IMR-90 (cell line): ENCODE measurements at regions not wholly inside any gene's neighbourhood (a gene's known extent, or its start where the extent isn't known, plus 50 kb on each side); places are given as distances from the start of the nearest gene placed in this dataset.

ENCODE experiments used
- CHD1 ChIP-seq: IDR thresholded peaks from 2 replicates; pipeline ENCODE4 v1.6.1; 2012; ENCODE audit warnings: low read depth, low read length, improper control_type of control experiment
- CTCF ChIP-seq: conservative IDR thresholded peaks from 2 replicates; pipeline ENCODE4 v1.5.1; 2012; ENCODE audit warnings: mild to moderate bottlenecking, low read depth, low read length, improper control_type of control experiment
- ELK1 ChIP-seq: fragments of 150-350 bp; IDR thresholded peaks from 2 replicates; pipeline ENCODE4 v1.6.1; 2016; ENCODE audit warnings: low read depth, mild to moderate bottlenecking, low read length, moderate library complexity, borderline replicate concordance
- FOS ChIP-seq: fragments of 150-350 bp; IDR thresholded peaks from 2 replicates; pipeline ENCODE4 v1.6.1; 2016; ENCODE audit warnings: low read depth, low read length
- MAZ ChIP-seq: IDR thresholded peaks from 2 replicates; pipeline ENCODE4 v1.6.1; 2012; ENCODE audit warnings: low read depth, mild to moderate bottlenecking, low read length, improper control_type of control experiment, moderate library complexity, borderline replicate concordance
- POLR2A ChIP-seq: IDR thresholded peaks from 2 replicates; pipeline ENCODE4 v1.6.1; 2012; ENCODE audit warnings: mild to moderate bottlenecking, low read depth, low read length
- RAD21 ChIP-seq: IDR thresholded peaks from 2 replicates; pipeline ENCODE4 v1.6.1; 2012; ENCODE audit warnings: low read length, improper control_type of control experiment

GRCh38 chr5:45847877-45848276 lies 151.7 kb upstream of the HCN1 start:
- TF ChIP-seq CTCF (no peak), CHD1 (no peak), POLR2A (no peak), MAZ (no peak), FOS (no peak), RAD21 (no peak), ELK1 (no peak)
